Upper lobe of right lung (tissue), 1 donor: ENCODE measurements at regions not wholly inside any gene's neighbourhood (a gene's known extent, or its start where the extent isn't known, plus 50 kb on each side); places are given as distances from the start of the nearest gene placed in this dataset.

Experiments
- ATAC-seq: fragments of 200-7000 bp; cut with Tn5 transposase; one replicate; pipeline ENCODE4 v1.9.1; 2020; ENCODE audit warnings: mild to moderate bottlenecking, moderate library complexity
- DNase-seq: peaks from one replicate; pipeline ENCODE4 v3.0.0-alpha.2; 2020
- H3K27ac ChIP-seq: fragments of 200-600 bp; one replicate; pipeline ENCODE4 v1.8.0; 2022
- H3K27me3 ChIP-seq: fragments of 200-600 bp; one replicate; pipeline ENCODE4 v1.8.0; 2022; ENCODE audit warnings: mild to moderate bottlenecking
- H3K36me3 ChIP-seq: fragments of 200-600 bp; one replicate; pipeline ENCODE4 v1.8.0; 2022
- H3K4me1 ChIP-seq: fragments of 200-600 bp; one replicate; pipeline ENCODE4 v1.8.0; 2022
- H3K4me3 ChIP-seq: fragments of 200-600 bp; one replicate; pipeline ENCODE4 v1.8.0; 2022; ENCODE audit warnings: mild to moderate bottlenecking
- H3K9me3 ChIP-seq: fragments of 200-600 bp; one replicate; pipeline ENCODE4 v1.8.0; 2022
- intact Hi-C: fragments of 100-400 bp; cut with DNase I; formaldehyde crosslinking; loops from one replicate; pipeline ENCODE4 v1.11.0; 2022
- TF ChIP-seq, protein P1 (sequence below): fragments of 200-600 bp; IDR thresholded peaks from one replicate; pipeline ENCODE4 v1.8.0; 2022; ENCODE audit warnings: antibody characterized with exemption
- donor health status: DM: no; HTN: yes; CAD: no; lungs with severe emphysema.

DNA sequence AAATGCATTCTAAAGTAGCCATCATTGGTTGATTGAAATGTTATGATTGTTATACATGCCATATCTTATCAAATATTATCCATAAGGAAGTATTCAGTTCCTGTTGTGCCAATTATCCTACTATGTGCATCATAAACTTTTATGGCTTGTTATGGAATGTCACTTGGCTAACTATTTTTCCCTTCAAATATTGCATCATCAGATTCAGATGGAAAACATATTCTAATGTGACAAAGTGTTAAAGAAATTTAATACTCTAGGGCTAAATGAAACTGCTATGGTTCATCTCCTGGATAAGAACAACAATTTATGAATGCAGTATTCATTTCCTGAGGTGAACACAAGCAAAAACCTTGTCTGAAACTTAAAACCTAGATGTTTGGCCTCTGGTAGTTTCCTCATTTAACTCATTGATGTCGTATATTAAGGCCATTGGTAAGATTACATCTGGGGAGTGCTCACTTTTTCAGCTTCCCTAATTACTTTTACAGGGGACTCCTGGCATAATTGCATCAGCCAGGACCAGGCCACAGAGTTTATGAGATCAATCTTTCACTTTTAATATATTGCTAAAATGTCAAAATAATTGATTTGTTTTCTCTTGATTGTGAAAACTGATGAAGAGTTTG, 134.9 kb upstream of the CEP162 start:
- Histone ChIP-seq H3K36me3 (no peaks in the 10 kb centered on the region), H3K27ac (no peak overlapping the region), H3K27me3 (no peaks in the 10 kb centered on the region), H3K4me1 (no peaks in the 10 kb centered on the region), H3K4me3 (no peak overlapping the region), H3K9me3 (no peaks in the 10 kb centered on the region)
- ATAC-seq (no peak), DNase-seq (no peak)
- intact Hi-C loops: no loop called here
- TF ChIP-seq, protein P1, sequence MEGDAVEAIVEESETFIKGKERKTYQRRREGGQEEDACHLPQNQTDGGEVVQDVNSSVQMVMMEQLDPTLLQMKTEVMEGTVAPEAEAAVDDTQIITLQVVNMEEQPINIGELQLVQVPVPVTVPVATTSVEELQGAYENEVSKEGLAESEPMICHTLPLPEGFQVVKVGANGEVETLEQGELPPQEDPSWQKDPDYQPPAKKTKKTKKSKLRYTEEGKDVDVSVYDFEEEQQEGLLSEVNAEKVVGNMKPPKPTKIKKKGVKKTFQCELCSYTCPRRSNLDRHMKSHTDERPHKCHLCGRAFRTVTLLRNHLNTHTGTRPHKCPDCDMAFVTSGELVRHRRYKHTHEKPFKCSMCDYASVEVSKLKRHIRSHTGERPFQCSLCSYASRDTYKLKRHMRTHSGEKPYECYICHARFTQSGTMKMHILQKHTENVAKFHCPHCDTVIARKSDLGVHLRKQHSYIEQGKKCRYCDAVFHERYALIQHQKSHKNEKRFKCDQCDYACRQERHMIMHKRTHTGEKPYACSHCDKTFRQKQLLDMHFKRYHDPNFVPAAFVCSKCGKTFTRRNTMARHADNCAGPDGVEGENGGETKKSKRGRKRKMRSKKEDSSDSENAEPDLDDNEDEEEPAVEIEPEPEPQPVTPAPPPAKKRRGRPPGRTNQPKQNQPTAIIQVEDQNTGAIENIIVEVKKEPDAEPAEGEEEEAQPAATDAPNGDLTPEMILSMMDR: no peak

GRCh38 chr6:84361372-84362192, 134.1 kb upstream of the CEP162 start:
- Histone ChIP-seq H3K4me3 (no peak overlapping the region), H3K27me3 (no peaks in the 10 kb centered on the region), H3K27ac (no peak overlapping the region), H3K4me1 (no peaks in the 10 kb centered on the region), H3K9me3 (no peaks in the 10 kb centered on the region), H3K36me3 (no peaks in the 10 kb centered on the region)
- TF ChIP-seq, protein P1: no peak
- no peak for ATAC-seq
- DNase-seq: no peak
- intact Hi-C loops: no loop called here

- H3K27ac ChIP-seq: no peak overlapping the region
- ATAC-seq (no peak), DNase-seq (no peak)
- H3K27me3 ChIP-seq: no peaks in the 10 kb centered on the region
- H3K36me3 ChIP-seq: no peaks in the 10 kb centered on the region
- H3K4me1 ChIP-seq: no peaks in the 10 kb centered on the region
- intact Hi-C loops: no loop called here
- no peaks in the 10 kb centered on the region for H3K9me3 ChIP-seq
- H3K4me3 ChIP-seq: no peak overlapping the region
- TF ChIP-seq, protein P1: no peak
Observed at GRCh38 chr6:84360039-84360438, 132.6 kb upstream of the CEP162 start.

DNA sequence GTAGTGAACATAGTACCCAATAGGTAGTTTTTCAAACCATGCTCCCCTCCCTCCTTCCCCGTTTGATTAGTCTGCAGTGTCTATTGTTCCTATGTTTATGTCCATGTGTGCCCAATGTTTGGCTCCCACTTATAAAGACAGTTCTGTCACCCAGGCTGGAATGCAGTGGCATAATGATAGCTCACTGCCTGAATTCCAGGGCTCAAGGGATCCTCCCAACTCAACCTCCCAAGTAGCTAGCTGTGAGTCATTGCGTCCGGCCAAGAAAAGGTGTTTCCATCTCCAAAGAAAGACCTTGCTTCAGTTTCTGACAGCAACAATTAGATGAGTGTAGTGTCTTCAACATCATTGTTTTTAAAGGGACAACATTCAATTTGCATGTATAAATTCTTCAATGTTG, 131.1 kb upstream of the CEP162 start:
- ATAC-seq (no peak), DNase-seq (no peak)
- Histone ChIP-seq H3K36me3 (no peaks in the 10 kb centered on the region), H3K9me3 (no peaks in the 10 kb centered on the region), H3K27me3 (no peaks in the 10 kb centered on the region), H3K4me1 (no peaks in the 10 kb centered on the region), H3K4me3 (no peak overlapping the region), H3K27ac (no peak overlapping the region)
- TF ChIP-seq, protein P1: no peak
- intact Hi-C loops: no loop called here

GRCh38 chr6:84357631-84358030, 130.2 kb upstream of the CEP162 start:
- Histone ChIP-seq H3K27me3 (no peaks in the 10 kb centered on the region), H3K4me1 (no peaks in the 10 kb centered on the region), H3K36me3 (no peaks in the 10 kb centered on the region), H3K9me3 (no peaks in the 10 kb centered on the region), H3K4me3 (no peak overlapping the region), H3K27ac (no peak overlapping the region)
- TF ChIP-seq, protein P1: no peak
- no peak for DNase-seq
- ATAC-seq: no peak
- intact Hi-C loops: no loop called here
